Activated CD4-positive, alpha-beta T cell treated with anti-CD3 and anti-CD28 coated beads, Interleukin-10, Interleukin-2, amounts not matched to agents 100 ng/mL and 50 ng/mL, durations not matched to agents 16 hours and 8 hours (primary cell): ENCODE measurements at regions not wholly inside any gene's neighbourhood (a gene's known extent, or its start where the extent isn't known, plus 50 kb on each side); places are given as distances from the start of the nearest gene placed in this dataset.
"Not testable (repeated sequence)": the region's sequence is repeated elsewhere in the genome, so short reads cannot be mapped to it uniquely, and the experiment has no call there.

Experiments
- DNase-seq: peaks from one replicate; pipeline ENCODE4 v3.0.0-alpha.2; 2020

- DNase-seq: no peak
These were observed 106.2 kb upstream of the CACNA2D1 start for GRCh38 chr7:82549616-82550285.

- no peak for DNase-seq
These were observed 104.6 kb upstream of the CACNA2D1 start for GRCh38 chr7:82548141-82548688.

GRCh38 chr7:82542665-82543064, 99.1 kb upstream of the CACNA2D1 start:
- DNase-seq: no peak

- no peak for DNase-seq
These were observed 96.4 kb upstream of the CACNA2D1 start for GRCh38 chr7:82539969-82540368.

DNA sequence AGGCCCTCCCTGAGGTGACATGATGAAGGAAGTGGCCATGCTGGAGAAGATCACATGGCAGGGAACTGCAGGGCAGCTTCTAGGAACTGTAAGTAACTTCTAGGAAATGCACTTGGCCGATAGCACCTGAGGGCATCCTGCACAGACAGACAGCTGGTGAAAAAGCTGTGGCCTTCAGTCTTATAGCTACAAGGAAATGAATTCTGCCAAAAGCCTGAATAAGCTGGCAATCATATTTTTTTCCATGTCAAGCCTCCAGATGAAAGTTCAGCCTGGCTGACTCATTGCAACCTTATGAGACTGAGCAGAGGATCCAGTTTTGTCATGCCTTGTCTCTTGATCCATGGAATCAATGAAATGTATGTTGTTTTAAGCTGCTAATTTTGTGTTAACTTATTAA, 91.1 kb upstream of the CACNA2D1 start:
- DNase-seq: no peak

GRCh38 chr7:82530361-82530760, 86.8 kb upstream of the CACNA2D1 start:
- no peak for DNase-seq

DNA sequence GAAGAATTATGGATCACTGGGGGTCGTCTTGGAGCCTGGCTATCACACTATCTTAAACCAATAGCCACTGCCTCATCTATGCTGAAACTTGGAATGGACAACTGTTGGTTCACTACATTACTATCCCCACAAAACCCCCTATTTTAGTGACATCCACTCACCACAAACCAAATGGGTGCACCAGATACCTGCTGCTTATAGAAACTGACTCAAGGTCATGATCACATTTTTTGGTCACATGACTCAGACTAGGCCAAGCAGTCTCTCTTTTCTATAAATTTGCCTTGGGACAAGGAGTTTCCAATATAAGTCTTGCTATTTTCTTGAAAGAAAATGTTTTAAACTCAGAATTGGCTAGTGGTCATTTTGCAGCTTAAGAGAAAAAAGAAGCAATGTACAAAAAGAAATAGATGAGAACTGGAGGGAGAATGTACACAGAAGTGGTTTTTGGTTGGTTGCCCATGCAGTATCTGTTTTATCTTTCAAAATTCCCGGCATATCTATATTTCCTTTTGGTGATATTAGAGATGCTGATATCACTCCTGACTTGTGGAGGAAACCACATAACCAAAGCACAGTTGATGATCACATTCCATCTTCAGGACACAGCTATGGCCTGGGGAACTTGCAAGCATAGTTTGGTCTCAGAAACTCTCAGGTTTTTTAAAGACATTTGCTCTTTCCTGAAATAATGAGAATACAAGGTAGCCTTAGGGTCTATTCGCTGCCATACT, 85.2 kb upstream of the CACNA2D1 start:
- no peak for DNase-seq

DNA sequence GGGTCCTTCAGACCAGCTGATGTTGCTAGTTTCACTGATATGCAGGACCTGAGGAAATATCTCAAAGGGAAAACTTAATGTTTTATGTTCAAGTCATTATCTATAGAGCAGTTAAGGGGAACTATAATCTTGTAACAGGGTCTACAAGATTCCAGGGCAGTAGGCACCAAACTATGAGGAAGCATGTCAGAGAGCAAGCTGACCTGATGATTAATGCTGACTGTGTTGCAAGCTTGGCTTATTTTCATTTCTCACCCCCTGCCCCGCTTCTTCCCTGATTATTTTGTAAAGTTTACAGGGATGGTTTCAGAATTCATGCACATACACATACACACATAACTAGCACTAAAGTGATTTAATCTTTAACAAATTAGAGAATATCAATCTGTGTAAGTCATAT, 84.3 kb upstream of the CACNA2D1 start:
- no peak for DNase-seq

- no peak for DNase-seq
These were observed 78.4 kb upstream of the CACNA2D1 start for GRCh38 chr7:82521906-82522445.

DNA sequence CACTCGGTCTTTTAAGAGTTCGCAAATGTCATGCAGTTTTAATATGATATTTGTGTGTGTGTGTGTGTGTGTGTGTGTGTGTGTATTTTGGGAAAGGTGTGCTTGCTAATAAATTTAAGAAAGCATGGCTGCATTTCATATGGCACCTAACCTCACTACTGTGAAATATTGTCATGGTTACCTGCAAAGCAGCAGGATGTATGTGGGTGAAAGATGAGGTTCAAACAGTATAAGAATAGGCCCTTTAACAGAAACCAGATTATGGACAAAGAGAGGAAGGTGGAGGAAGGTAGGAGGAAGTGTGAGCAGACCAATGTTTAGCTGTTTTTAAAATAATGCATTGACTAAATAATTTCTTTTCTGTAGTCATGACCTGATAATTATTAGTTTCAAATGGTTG, 73.5 kb upstream of the CACNA2D1 start:
- no peak for DNase-seq

DNA sequence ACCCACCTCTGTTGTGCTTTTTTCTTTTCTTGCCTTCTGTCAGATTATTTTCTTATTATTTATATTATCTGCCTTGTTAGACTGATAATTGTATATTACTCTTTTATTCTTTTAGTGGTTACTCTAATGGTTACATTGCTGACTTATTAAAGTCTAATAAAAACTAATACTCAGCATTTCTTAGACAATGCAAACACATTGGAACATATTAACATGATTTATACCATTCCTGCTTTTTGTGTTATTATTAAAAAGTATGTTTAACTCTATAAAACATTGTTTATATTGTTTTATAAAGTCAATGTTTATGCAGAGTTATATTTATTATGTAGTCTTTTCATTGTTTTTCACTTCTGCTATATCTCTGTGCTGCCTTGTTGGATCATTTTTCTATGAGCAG, 68.0 kb upstream of the CACNA2D1 start:
- DNase-seq: no peak

DNA sequence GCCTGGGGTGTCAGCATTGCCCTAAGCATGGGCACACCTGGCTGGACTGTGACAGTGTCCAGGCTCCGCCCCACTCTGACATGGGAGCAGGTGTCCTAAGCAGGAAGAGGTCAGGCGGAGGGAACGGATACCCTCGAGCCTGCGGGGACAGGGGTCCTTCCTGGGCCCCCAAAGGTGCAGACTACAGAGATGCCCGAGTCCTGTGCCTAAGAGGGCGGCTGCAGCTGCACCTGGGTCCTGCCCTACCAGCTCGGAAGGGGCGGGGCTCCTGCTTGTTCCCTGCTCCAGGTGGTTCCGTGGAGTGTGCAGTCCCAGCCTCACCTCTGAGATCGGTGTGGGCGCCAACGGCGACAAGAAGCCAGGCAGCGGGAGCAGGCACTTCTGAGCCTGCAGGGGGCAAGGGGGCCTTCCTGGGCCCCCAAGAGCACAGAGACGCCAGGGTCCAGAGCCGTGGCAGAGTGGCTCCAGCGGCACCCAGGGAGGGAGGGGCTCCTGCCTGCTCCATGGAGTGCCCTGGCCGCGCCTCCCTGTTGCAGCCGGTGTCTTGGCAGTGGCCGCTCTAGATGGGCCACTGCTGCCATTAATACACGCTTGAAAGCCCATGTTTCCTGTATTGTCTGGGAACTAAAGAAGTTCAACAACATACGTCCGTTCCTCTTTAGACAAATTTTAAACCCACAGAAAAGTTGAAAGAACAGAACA, 64.5 kb upstream of the CACNA2D1 start:
- no peak for DNase-seq

GRCh38 chr7:82507365-82507975, 63.9 kb upstream of the CACNA2D1 start:
- DNase-seq: no peak

DNA sequence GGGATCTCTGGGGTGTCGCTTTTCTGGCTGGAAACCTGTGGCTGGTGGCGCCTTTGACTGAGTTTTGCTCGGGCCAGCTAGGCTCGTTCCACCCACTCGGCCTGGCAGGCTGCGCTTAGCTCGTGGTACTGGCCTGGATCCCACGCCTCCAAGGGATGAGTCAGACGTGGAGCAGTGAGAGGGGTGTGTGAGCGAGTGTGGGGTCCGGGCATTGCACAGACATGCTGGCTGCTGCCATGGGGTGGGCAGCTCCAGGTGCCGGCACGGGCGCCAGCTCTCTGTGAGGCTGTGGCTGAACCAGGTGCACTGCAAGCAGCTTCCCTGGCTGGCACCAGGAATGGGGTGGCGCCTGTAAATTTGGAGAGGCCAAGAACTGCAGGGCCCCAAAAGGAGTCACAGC, 63.1 kb upstream of the CACNA2D1 start:
- DNase-seq: no peak

DNA sequence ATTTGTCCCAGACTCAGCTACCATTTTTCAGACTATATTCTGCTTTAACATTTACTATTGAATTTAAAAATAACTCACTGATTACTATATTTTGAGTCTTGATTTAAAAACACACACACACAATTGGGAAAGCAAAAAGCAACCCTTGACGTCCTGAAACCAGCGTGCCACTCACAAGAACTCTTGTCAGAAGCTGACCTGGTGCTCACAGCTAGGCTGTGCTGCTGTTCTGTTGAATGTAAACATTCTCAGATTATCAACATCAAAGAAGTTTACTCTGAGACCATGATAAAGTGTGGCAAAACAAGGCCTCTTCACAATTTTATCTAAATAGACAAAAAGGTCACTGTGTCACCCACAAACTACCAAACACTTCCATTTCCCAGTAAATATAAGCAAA, 62.6 kb upstream of the CACNA2D1 start:
- no peak for DNase-seq

GRCh38 chr7:82501346-82501745, 57.8 kb upstream of the CACNA2D1 start:
- no peak for DNase-seq

- DNase-seq: not testable (repeated sequence)
These were observed 56.0 kb upstream of the CACNA2D1 start for GRCh38 chr7:82499546-82499945.

GRCh38 chr7:82494420-82494819, 50.8 kb upstream of the CACNA2D1 start:
- DNase-seq: no peak
